Stimulated activated naive CD8-positive, alpha-beta T cell treated with anti-CD3 and anti-CD28 coated beads, Interleukin-15, Interleukin-2, amounts not matched to agents 100 U/mL and 50 U/mL, for 24 hours (primary cell): ENCODE measurements at regions not wholly inside any gene's neighbourhood (a gene's known extent, or its start where the extent isn't known, plus 50 kb on each side); places are given as distances from the start of the nearest gene placed in this dataset.

ENCODE experiments used
- ATAC-seq: fragments of 150-1000 bp; cut with Tn5 transposase; one replicate; pipeline ENCODE4 v1.10.0; 2021
- DNase-seq: peaks from one replicate; pipeline ENCODE4 v3.0.0; 2021

- DNase-seq (no peak), ATAC-seq (no peak)
Observed at GRCh38 chr2:239488125-239488524, 87.3 kb upstream of the HDAC4 start.

- no peak for ATAC-seq
- DNase-seq, result no peak
Observed at GRCh38 chr2:239487272-239487671, 86.5 kb upstream of the HDAC4 start.

- DNase-seq, result no peak
- ATAC-seq, result no peak
Observed at GRCh38 chr2:239485622-239486021, 84.8 kb upstream of the HDAC4 start.

- DNase-seq (no peak), ATAC-seq (no peak)
Observed at GRCh38 chr2:239484571-239485355, 83.9 kb upstream of the HDAC4 start.

- DNase-seq (no peak), ATAC-seq (no peak)
Observed at GRCh38 chr2:239482778-239483712, 82.2 kb upstream of the HDAC4 start.

GRCh38 chr2:239479471-239479870, 78.7 kb upstream of the HDAC4 start:
- DNase-seq (no peak), ATAC-seq (no peak)

GRCh38 chr2:239477591-239477990, 76.8 kb upstream of the HDAC4 start:
- no peak for DNase-seq
- no peak for ATAC-seq

- DNase-seq, result no peak
- ATAC-seq, result no peak
Observed at GRCh38 chr2:239476757-239477585, 76.2 kb upstream of the HDAC4 start.

GRCh38 chr2:239476029-239476756, 75.4 kb upstream of the HDAC4 start:
- no peak for DNase-seq
- ATAC-seq, result no peak

GRCh38 chr2:239475161-239476028, 74.6 kb upstream of the HDAC4 start:
- ATAC-seq, result no peak
- no peak for DNase-seq

- no peak for DNase-seq
- ATAC-seq, result no peak
Observed at GRCh38 chr2:239473211-239473805, 72.5 kb upstream of the HDAC4 start.

- DNase-seq (no peak), ATAC-seq (no peak)
Observed at GRCh38 chr2:239472235-239472775, 71.5 kb upstream of the HDAC4 start.

- DNase-seq (no peak), ATAC-seq (no peak)
Observed at GRCh38 chr2:239471011-239471792, 70.4 kb upstream of the HDAC4 start.

GRCh38 chr2:239470151-239470900, 69.5 kb upstream of the HDAC4 start:
- ATAC-seq, result no peak
- no peak for DNase-seq

GRCh38 chr2:239469106-239469960, 68.5 kb upstream of the HDAC4 start:
- no peak for ATAC-seq
- DNase-seq, result no peak

- DNase-seq, result no peak
- ATAC-seq, result no peak
Observed at GRCh38 chr2:239468491-239469105, 67.8 kb upstream of the HDAC4 start.

GRCh38 chr2:239467956-239468490, 67.2 kb upstream of the HDAC4 start:
- no peak for ATAC-seq

More at GRCh38 chr2:239467956-239468490, 67.2 kb upstream of the HDAC4 start:
- no peak for DNase-seq
